ENCODE measurements at regions not wholly inside any gene's neighbourhood (a gene's known extent, or its start where the extent isn't known, plus 50 kb on each side); places are given as distances from the start of the nearest gene placed in this dataset.

- TF ChIP-seq CTCF (IDR thresholded peaks at IDR 0.05) (no peak), POLR2AphosphoS5 (IDR thresholded peaks at IDR 0.05) (no peak), EP300 (IDR thresholded peaks at IDR 0.05) (no peak)
Observed at GRCh38 chr13:66074018-66074615, 1156.0 kb downstream of the PCDH9 start.

Measured in esophagus muscularis mucosa (tissue), 4 donors.